OCI-LY7 (cell line): ENCODE measurements at regions not wholly inside any gene's neighbourhood (a gene's known extent, or its start where the extent isn't known, plus 50 kb on each side); places are given as distances from the start of the nearest gene placed in this dataset.

Experiments
- CTCF ChIP-seq: fragments of 200-600 bp; sonication (generic); conservative IDR thresholded peaks from 2 replicates; pipeline ENCODE4 v1.5.1; 2014; ENCODE audit warnings: mild to moderate bottlenecking, antibody characterized with exemption, low read length, moderate library complexity, mixed read lengths
- EZH2phosphoT487 ChIP-seq: fragments of 200-600 bp; sonication (generic); IDR thresholded peaks from 2 replicates; pipeline ENCODE4 v1.6.1; 2018; ENCODE audit warnings: low read depth, borderline replicate concordance, mild to moderate bottlenecking, mixed run types, antibody characterized with exemption, low read length, moderate library complexity, mixed read lengths

GRCh38 chr16:9031107-9031506, 60.3 kb upstream of the HAPSTR1 start:
- no peak for TF ChIP-seq CTCF
- TF ChIP-seq EZH2phosphoT487 = no peak
